ENCODE measurements at regions not wholly inside any gene's neighbourhood (a gene's known extent, or its start where the extent isn't known, plus 50 kb on each side); places are given as distances from the start of the nearest gene placed in this dataset.
"Not testable (repeated sequence)": the region's sequence is repeated elsewhere in the genome, so short reads cannot be mapped to it uniquely, and the experiment has no call there.

DNA sequence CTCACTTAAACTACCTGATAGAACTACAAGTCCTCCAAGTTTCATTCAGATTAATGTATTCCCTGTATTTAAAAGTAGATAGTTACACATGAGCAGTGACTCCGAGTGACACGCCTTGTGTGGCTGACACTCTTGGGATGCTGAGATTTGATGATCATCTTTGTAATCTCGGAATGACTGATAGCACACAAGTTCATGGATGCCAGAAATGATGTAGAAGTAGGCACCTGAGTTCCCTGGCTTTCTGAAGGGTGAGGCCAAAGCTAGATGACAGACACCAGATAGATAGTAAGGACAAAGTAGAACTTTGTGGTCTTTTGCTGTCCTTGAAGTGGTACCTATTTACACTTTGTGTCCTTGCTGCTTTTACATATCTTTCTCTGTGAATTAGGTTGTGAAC is 491.2 kb downstream of the PCNX1 start:
- DNase-seq (ENCODE audit: extremely low read depth in 1 of 11, low read depth in 9 of 11, low spot score in 4 of 11): no peak

DNA sequence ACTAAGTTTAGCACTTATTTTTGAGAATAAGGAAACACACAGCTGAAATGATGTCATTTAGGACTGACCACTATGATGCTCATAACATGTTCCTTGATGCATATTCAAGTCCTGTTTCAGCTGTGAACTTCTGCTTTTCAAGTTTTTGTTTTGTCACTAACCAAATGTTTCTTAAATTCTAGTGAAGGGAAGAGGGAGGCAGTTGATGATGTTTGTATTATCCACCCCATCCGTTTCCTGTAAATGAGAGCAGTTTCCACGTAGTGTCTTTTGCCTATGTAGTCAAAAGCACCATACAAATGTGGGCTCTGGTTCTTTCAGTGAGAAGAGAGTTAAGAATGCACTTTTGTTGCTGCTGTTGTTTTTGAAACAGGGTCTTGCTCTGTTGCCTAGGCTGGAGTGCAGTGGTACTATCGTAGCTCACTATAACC is 491.8 kb downstream of the PCNX1 start:
- DNase-seq (ENCODE audit: extremely low read depth in 1 of 11, low read depth in 9 of 11, low spot score in 4 of 11): no peak

DNA sequence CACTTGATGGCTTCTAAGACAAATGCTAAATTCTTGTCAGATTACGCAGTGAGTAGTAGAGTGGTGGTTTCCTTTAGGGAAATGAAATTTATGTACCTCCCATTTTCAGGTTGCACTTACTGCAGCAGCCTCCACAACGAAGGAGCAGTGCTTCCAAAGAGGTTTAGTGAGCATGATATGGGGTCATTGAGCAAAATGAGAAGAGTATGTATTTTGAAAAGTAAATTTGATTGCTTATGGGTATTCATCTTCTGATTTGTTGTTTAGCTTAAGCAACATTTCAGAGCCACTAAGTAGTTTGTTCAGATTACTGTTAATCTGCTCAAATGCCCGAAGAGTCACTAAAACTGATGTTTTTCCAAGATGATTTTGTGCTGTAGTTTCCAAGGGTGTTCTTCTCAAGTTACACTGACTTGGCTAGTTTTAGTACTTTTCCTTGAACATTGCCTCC is 493.6 kb downstream of the PCNX1 start:
- no peak for DNase-seq (ENCODE audit: extremely low read depth in 1 of 11, low read depth in 9 of 11, low spot score in 4 of 11)

DNA sequence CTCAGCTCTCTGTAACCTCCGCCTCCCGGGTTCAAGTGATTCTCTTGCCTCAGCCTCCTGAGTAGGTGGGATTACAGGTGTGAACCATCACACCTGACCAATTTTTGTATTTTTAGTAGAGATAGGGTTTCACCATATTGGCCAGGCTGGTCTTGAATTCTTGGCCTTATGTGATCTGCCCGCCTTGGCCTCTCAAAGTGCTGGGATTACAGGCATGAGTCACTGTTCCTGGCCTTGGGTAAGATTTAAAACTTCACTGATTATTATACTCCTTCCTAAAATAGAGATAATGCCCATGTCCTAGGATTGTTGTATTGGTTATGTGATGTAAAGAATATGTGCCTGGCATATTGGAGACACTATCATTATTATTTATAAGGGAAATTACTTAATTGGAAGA is 495.2 kb downstream of the PCNX1 start:
- DNase-seq (ENCODE audit: extremely low read depth in 1 of 11, low read depth in 9 of 11, low spot score in 4 of 11): not testable (repeated sequence)

DNA sequence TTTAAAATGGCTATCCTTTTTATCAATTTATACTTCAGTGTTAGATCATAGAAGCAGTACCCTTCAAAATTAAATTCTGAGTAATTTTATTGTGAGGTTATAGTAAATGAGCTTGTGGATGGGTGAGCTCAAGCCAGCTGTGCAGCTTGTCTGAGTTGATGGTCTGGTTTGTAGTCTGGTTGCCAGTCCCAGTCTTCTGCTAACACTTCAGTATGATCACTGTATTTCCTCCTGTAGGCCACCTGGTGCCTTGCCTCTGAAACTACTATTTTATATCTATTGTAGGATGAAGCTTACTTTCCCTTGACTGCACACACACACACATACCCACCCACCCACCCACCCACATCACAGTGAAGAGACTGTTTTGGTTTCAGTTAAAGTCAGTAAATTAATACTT is 496.4 kb downstream of the PCNX1 start:
- DNase-seq (ENCODE audit: extremely low read depth in 1 of 11, low read depth in 9 of 11, low spot score in 4 of 11): no peak

DNA sequence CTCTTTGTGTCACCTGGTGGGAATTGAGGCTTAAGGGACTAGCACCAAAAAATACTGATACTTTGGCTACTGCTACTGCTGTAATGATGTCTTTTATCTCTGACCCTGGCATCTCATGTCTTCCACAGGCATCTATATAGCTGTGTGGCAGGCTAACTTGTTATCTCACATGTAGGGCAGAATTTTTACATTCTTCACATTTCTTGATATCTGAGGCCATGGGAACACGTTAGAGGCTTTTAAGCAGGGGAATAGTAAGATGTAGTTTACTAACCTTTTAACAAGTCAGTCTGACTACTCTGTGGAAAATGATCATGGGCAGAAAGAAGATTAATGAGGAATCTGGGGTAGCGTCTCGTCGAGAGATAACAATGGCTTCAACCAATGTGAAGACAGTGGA is 498.4 kb downstream of the PCNX1 start:
- DNase-seq (ENCODE audit: extremely low read depth in 1 of 11, low read depth in 9 of 11, low spot score in 4 of 11): no peak

DNA sequence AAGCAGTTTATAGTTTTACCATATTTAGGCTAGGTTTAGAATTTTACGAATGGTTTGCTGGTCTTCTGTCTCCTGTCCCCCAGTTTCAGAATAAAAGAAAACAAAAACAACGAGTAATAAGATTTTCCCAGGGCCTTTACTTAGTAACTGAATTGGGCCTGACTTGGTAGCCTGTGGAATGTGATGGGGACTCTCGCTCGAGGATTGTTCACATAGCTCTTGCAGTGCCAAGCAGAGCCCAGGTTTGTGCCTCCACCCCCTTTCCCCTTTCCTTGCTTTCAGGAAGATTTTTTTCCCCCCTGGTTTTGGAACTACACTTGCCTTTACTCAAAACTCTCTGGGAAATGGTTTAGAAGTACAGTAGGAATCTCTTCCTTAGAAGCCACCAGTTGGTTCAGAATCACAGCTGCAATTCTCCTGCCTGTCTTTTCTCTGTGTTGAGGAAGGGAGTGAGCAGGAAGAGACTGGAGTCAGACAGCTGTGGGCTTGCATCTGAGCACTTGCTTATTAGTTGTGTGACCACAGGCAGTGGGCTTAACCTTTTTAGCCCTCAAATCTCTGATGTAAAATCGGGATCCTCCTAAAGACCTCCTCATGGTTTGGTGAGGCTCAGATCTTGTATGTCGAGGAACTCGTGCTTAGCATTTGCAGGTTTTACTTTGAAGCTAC is 501.2 kb downstream of the PCNX1 start:
- DNase-seq (ENCODE audit: extremely low read depth in 1 of 11, low read depth in 9 of 11, low spot score in 4 of 11): no peak

DNA sequence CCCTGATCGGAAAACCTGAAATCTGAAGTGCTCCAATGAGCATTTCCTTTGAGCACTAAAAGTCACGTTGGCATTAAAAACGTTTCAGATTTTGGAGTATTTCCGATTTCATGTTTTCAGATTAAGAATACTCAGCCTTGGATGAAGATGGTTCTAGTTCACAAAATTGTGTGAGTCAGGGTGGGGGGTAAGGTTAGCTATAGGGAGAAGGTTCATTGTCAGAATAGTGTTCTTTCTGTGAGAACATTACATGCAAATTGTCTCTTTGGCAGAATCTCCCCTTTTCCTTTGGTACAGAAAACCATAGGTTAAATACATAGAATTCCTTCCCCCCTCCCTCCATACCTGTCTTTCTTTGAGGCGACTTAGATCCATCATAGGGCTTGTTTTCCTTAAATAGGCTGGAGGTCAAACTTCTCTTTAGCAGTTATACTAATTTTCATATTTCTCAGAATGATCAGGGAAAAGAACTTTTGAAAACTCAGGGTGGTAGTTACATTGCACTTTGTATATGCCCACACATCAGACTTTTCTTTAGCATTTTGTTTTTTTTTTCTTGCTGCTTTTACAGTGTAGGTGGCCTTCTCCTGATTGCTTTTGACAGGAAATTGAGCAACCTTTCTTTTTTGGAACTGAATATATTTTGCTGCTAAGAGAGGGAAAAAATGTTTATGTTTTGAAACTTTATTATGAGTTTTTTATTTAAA is 503.5 kb downstream of the PCNX1 start:
- DNase-seq (ENCODE audit: extremely low read depth in 1 of 11, low read depth in 9 of 11, low spot score in 4 of 11): no peak

DNA sequence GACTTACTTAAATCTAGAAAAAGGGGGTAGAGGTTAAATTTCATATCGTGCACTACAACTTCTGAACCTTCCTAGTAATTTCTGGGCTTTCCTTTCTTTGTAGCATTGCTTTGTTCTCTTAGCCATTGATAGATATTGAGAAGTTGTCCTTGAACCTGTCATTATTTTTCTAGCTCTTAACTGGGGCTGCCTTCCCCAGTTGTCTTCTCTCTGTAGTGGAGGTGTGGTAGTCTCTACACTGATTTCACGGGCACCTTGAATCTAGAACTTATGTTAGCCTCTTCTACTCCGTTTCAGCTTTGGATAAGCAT is 504.0 kb downstream of the PCNX1 start:
- no peak for DNase-seq (ENCODE audit: extremely low read depth in 1 of 11, low read depth in 9 of 11, low spot score in 4 of 11)

DNA sequence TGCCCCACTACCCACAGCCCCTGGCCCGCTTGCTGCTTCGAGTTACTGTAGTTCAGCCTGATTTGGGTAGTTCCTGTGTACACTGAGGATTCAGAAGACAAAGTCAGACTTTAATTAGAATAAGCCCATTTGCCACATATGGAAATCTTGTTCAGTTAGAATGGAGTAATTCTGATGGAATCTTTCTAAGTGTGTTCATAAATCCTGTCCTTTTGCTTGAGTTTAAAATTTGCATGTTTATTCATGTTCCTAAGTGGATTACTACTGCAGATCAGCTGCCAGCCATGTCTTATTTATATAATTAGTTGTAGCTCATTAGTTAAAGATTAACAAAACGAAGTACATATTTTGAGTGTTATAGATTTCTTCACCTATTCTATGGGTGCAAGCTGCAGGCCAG is 504.5 kb downstream of the PCNX1 start:
- no peak for DNase-seq (ENCODE audit: extremely low read depth in 1 of 11, low read depth in 9 of 11, low spot score in 4 of 11)

DNA sequence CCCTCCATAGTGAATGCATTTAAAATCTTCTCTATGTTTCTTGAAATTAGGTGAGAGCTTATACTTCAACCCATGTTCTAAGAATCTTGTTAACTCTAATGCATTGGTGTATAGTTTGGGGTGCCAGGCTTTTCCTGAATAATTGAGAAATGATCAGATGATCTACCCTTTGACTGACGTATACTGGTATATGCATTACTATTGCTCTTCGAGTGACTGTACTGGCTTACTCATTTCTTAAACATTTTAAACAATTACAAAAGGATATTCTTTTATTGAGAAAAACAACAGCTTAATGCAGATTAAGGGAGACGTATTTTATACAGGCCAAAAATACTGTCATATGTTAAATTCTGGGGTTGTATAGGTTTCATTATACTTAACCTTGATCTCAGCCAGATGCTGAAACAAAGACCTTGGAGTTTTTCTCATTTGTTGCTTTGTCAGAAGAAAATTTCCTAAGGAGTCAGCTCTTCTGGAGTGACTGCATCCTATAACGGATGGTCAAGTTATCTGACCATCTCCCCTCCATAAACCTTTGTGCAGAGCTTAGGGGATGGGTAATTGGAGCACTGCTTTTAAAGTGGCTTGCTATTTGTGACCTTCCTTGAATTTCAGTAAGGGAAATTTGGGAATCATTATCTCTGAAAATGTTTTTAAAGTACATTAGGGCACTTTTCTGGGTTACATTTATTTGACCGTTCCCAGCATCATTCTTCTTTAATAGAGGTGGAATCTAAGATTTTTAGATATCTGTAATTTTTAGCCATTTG is 507.6 kb downstream of the PCNX1 start:
- no peak for DNase-seq (ENCODE audit: extremely low read depth in 1 of 11, low read depth in 9 of 11, low spot score in 4 of 11)

DNA sequence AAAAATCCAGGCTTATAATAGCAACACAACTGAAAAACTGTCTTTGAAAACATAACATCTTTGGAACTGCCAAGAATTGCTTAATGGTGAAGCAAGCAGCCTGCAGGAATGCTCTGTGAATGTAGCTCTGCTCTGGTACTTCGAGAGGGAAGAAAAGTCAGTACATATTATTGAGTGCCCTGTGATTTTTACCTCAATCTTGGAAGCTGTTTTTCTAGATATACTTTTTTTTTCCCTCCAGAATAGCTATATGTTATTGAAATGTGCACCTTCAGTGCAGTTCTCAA is 508.1 kb downstream of the PCNX1 start:
- DNase-seq (ENCODE audit: extremely low read depth in 1 of 11, low read depth in 9 of 11, low spot score in 4 of 11): no peak

DNA sequence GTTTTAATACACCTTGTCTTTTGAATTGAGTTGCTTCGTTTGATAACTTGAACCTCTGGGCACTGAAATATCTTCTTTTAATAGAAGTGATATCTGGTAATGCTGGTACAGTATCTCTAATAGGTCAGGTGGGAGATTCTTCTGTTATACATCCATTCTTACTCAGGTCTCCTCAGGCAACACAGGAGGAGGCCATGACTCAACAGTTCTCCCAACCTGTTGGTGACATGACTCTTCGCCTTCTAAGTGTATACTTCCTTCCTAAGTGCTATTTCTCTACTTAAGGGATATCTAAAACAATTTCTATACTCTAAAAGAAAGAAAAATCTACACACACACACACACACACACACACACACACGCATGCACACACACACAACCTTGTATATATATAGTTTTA is 509.1 kb downstream of the PCNX1 start:
- DNase-seq (ENCODE audit: extremely low read depth in 1 of 11, low read depth in 9 of 11, low spot score in 4 of 11): no peak

DNA sequence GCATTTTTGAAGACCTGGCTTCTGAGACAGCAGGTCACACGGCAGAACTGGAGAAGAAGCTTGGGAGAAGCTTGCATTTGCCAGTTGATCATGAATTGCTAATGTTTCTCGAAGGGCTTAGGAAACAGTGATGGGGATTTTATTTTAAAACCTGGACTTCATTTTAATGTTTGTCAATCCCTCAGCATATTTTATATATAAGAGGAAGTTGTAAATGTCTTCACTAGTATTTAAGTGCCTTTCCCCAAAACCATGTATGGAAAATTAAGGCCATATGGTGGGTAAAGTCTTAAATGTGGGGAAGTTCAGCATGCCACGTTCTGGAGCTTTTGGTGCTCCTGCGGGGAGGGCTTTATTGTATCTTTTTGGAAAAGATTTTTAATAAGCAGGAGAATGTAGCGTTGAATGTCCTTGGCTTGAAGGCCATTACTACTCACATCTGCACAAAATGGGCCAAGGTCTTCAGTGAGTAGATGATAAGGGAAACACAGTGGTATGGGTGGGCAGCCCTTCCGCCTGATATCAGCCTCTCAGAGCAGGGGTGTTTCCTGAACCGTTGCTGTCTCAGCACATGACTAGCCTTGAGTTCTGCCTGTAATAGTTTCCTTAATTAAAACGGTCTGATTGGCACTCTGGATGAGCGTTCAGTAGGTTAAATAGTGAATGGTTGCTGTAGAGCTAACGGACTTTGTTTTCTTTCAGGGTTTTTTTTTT is 511.4 kb downstream of the PCNX1 start:
- DNase-seq (ENCODE audit: extremely low read depth in 1 of 11, low read depth in 9 of 11, low spot score in 4 of 11): no peak

DNA sequence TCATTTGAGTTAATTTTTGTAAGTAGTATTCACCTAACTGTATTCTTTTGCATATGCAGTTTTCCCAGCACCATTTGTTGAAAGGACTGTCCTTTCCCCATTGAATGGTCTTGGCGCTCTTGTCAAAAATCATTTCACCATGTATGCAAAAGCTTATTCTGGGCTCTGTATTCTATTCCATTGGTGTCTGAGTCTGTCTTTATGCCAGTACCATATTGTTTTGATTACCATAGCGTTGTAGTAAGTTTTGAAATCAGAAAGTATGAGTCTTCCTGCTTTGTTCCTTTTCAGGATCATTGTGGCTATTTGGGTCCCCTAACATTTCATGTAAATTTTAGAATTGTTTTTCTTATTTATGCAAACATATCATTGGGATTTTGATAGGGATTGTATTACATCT is 508.7 kb upstream of the RGS6 start:
- no peak for DNase-seq (ENCODE audit: extremely low read depth in 1 of 11, low read depth in 9 of 11, low spot score in 4 of 11)

DNA sequence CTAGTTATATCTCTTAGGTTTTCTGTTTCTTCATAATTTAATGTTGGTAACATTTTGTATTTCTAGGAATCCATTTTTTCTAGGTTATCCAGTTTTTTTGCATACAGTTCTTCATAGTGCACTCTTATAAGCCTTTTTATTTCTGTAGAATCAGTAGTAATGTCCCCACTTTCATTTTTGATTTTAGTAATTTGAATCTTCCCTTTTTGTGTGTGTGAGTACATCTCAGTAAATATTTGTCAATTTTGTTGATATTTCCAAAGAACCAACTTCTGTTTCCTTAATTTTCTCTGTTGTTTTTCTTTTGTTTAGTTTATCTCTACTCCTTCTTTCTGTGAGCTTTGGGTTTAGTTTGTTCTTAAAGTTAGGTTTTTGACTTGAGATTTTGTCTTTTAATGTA is 507.3 kb upstream of the RGS6 start:
- DNase-seq (ENCODE audit: extremely low read depth in 1 of 11, low read depth in 9 of 11, low spot score in 4 of 11): no peak

DNA sequence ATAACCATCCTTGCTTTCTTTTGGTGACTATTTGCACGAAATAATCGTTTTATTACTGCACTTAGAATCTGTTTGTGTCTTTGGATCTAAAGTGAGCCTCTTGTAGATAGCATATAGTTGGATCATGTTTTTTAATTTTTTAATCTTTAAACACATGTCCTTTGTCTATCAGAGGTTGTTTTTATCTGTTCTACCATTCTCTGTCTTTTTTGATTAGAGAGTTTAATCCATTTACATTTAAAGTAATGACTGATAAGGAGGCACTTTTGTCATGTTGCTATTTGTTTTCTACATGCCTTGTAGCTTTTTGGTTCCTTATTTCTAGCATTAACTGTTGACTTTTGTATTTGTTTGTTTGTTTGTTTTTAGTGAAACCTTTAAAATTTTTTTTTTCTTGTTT is 506.2 kb upstream of the RGS6 start:
- DNase-seq (ENCODE audit: extremely low read depth in 1 of 11, low read depth in 9 of 11, low spot score in 4 of 11): no peak

DNA sequence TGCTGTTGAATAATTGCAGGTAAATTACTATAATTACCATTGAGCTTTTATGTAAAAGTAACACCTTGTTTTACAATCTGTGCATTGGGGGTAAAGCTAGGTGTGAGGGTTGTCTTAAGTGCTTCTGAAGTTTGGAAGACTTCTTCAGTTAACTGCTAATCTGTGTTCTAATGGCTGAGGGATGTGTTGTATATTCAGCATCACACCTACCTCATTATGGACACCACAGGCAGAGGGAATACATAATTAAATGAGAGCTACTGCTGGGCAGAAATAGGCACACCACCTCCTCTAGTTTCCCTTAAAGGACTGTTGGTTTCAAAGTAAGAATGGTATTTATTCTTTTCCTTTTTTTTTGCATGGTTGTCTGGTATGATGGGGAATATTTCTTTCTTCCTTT is 502.3 kb upstream of the RGS6 start:
- no peak for DNase-seq (ENCODE audit: extremely low read depth in 1 of 11, low read depth in 9 of 11, low spot score in 4 of 11)

DNA sequence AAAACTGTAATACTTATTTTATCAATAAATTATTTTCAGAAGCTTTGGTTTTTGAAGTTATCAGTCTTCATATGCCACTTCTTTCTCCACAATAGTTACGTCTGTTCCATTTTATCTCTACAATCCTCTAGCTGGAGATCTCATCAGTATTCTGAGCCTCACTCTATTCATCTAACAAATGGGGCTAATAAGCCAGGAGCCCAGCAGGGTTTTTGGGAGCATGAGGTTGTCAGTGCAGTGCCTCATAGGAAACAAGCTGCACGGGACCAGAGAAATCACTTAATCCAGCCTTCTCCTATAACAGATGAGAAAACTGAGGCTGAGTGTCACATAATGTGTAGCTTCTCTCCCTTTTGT is 501.9 kb upstream of the RGS6 start:
- DNase-seq (ENCODE audit: extremely low read depth in 1 of 11, low read depth in 9 of 11, low spot score in 4 of 11): no peak

DNA sequence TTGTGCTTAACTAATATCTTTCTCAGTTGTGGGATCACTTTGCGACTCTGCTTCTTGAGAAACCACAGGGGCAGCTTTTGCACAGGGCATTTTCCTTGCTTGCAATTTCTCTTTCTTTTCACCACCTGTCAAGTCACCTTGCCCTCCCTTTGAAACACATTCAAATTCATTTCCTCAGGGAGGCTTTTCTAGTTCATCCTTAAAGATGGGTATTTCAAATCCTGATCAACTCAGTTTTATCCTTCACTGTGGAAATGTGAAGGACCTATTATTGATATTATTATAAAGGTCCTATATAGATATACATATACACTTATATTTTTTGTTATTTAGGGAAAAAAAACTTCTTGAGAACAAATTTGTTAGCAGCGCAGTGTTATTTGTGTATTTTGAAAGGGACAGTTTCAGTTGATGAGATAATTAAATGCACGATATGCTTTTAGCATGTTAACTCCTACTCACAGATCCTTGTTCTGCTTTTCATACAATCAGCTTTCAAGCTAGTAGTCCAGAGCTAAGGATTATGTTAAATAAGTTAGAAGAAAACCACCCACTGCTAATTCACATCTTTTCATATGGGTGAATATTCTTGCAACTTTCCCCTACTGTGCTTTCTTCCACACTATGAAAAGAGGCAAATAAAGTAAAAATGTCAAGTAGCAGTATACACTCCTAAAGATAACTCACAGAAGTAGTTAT is 501.4 kb upstream of the RGS6 start:
- no peak for DNase-seq (ENCODE audit: extremely low read depth in 1 of 11, low read depth in 9 of 11, low spot score in 4 of 11)
